Spleen (tissue), 11 donors: ENCODE measurements at regions not wholly inside any gene's neighbourhood (a gene's known extent, or its start where the extent isn't known, plus 50 kb on each side); places are given as distances from the start of the nearest gene placed in this dataset.
"Not testable (repeated sequence)": the region's sequence is repeated elsewhere in the genome, so short reads cannot be mapped to it uniquely, and the experiment has no call there.

Experiments
- DNase-seq: peaks from one replicate; pipeline ENCODE4 v3.0.0-alpha.2; 2020
- H3K27ac ChIP-seq, 8 donors: fragments of 200-600 bp; sonication (generic) in 7 of 8; 1 replicate in 4 of 8; 2 replicates in 4 of 8; pipeline versions ENCODE4 v1.5.0 to v1.8.0; 2016 to 2021; ENCODE audit warnings: inconsistent platforms in 4 of 8, mild to moderate bottlenecking in 4 of 8, moderate library complexity in 1 of 8
- H3K27me3 ChIP-seq, 7 donors: fragments of 200-600 bp; sonication (generic) in 6 of 7; replicated peaks in 1 of 7; 1 replicate in 4 of 7; 2 replicates in 3 of 7; pipeline versions ENCODE4 v1.5.0 to v1.8.0; 2016 to 2021; ENCODE audit warnings: inconsistent platforms in 3 of 7, mild to moderate bottlenecking in 1 of 7
- H3K36me3 ChIP-seq, 6 donors: fragments of 200-600 bp; sonication (generic) in 5 of 6; 1 replicate in 4 of 6; 2 replicates in 2 of 6; pipeline versions ENCODE4 v1.5.0 to v1.8.0; 2016 to 2021; ENCODE audit warnings: inconsistent platforms in 2 of 6
- H3K4me1 ChIP-seq, 6 donors: fragments of 200-600 bp; sonication (generic) in 5 of 6; 1 replicate in 3 of 6; 2 replicates in 3 of 6; pipeline versions ENCODE4 v1.5.0 to v1.8.0; 2016 to 2021; ENCODE audit warnings: inconsistent platforms in 3 of 6
- H3K4me3 ChIP-seq, 8 donors: fragments of 200-600 bp; sonication (generic) in 7 of 8; 1 replicate in 4 of 8; 2 replicates in 4 of 8; pipeline versions ENCODE4 v1.5.0 to v1.8.0; 2016 to 2021; ENCODE audit warnings: inconsistent platforms in 4 of 8, mild to moderate bottlenecking in 4 of 8, moderate library complexity in 2 of 8
- H3K9me3 ChIP-seq, 8 donors: fragments of 200-600 bp; sonication (generic) in 7 of 8; 1 replicate in 4 of 8; 2 replicates in 4 of 8; pipeline versions ENCODE4 v1.5.0 to v1.8.0; 2016 to 2021; ENCODE audit warnings: inconsistent platforms in 4 of 8
- CTCF ChIP-seq, 11 experiments: fragments of 200-600 bp in 7 of 11; fragments of 450-650 bp in 4 of 11; sonication (generic) in 4 of 11; IDR thresholded peaks in 8 of 11; conservative IDR thresholded peaks in 3 of 11; 1 replicate in 7 of 11; 2 replicates in 4 of 11; pipeline versions ENCODE4 v1.4.0 to v1.8.0; 2016 to 2021; ENCODE audit warnings: antibody characterized with exemption in 11 of 11, inconsistent platforms in 4 of 11, mild to moderate bottlenecking in 1 of 11
- POLR2A ChIP-seq, 3 donors: fragments of 450-650 bp; IDR thresholded peaks; one replicate each; pipeline ENCODE4 v1.5.1; 2017; ENCODE audit warnings: antibody characterized with exemption in 3 of 3, mild to moderate bottlenecking in 1 of 3
- POLR2AphosphoS5 ChIP-seq, 3 donors: sonication (generic); formaldehyde crosslinking; IDR thresholded peaks; one replicate each; pipeline ENCODE4 v1.5.1; 2017; ENCODE audit warnings: antibody characterized with exemption in 3 of 3
- WGBS, 5 donors: extraction: QIAGEN DNeasy Blood & Tissue Kit in 3 of 5; methylation state at CpG; one replicate each; pipeline versions ENCODE4 v1.1.5 to v1.1.7; 2013 to 2018; 5-methylcytosine and 5-hydroxymethylcytosine counted together
- intact Hi-C: fragments of 100-400 bp; cut with DNase I; formaldehyde crosslinking; loops from one replicate; pipeline ENCODE4 v1.15.0; 2023; ENCODE audit warnings: low total_unique reads
- donor health status: healthy with polysubstance abuse.
- donor health status: DM: no; HTN: no; CAD: no; lungs with moderate emphysema.
- donor health status: DM: no; HTN: no; CAD: no.
- donor health status: Bipolar disorder and iron deficiency.
- donor health status: healthy.
- donor health status: DM: no; HTN: no; CAD: no.
- donor health status: DM: yes; HTN: yes; CAD: no.

- DNase-seq = no peak
- no peaks in the 10 kb centered on the region for H3K36me3 ChIP-seq
- peaks cover 3 to 41% (median 23%) of the 10 kb centered on the region in 8 donors for H3K9me3 ChIP-seq
- no peak overlapping the region for H3K27ac ChIP-seq
- no peaks in the 10 kb centered on the region for H3K4me1 ChIP-seq
- no peak overlapping the region for H3K4me3 ChIP-seq
- TF ChIP-seq POLR2A (IDR thresholded peaks at IDR 0.05) (no peak), CTCF (IDR thresholded peaks at IDR 0.05 in 8 of 11, conservative IDR thresholded peaks at IDR 0.05 in 3 of 11) (no peak), POLR2AphosphoS5 (IDR thresholded peaks at IDR 0.05) (no peak)
- intact Hi-C loops = no loop called here
- no peaks in the 10 kb centered on the region for H3K27me3 ChIP-seq
- 46 to 74% (median 61%) methylated on average over 3 of the region's 3 CpGs for WGBS, 5 donors
These were observed 64.9 kb downstream of the FAM170A start for GRCh38 chr5:119694284-119694683.

GRCh38 chr5:119706049-119706448, 76.7 kb downstream of the FAM170A start:
- Histone ChIP-seq H3K27ac (no peak overlapping the region), H3K4me3 (no peak overlapping the region), H3K36me3 (no peaks in the 10 kb centered on the region), H3K9me3 (peaks cover 0 to 9% (median 3%) of the 10 kb centered on the region in 8 donors), H3K4me1 (no peaks in the 10 kb centered on the region), H3K27me3 (no peaks in the 10 kb centered on the region)
- intact Hi-C loops = no loop called here
- TF ChIP-seq POLR2AphosphoS5 (IDR thresholded peaks at IDR 0.05) (no peak), CTCF (IDR thresholded peaks at IDR 0.05 in 8 of 11, conservative IDR thresholded peaks at IDR 0.05 in 3 of 11) (no peak), POLR2A (IDR thresholded peaks at IDR 0.05) (no peak)
- DNase-seq = no peak
- 84 to 93% (median 88%) methylated on average over 9 of the region's 9 CpGs for WGBS, 5 donors

GRCh38 chr5:119708076-119708790, 78.9 kb downstream of the FAM170A start:
- no peak overlapping the region for H3K27ac ChIP-seq
- peak; percentile 48 for DNase-seq
- H3K4me3 ChIP-seq = no peak overlapping the region
- H3K4me1 ChIP-seq = no peaks in the 10 kb centered on the region
- intact Hi-C loops = no loop called here
- no peaks in the 10 kb centered on the region for H3K36me3 ChIP-seq
- WGBS, 5 donors = 40 to 84% (median 75%) methylated on average over 1 to 2 of the region's 2 CpGs
- peaks cover 0 to 9% (median 3%) of the 10 kb centered on the region in 8 donors for H3K9me3 ChIP-seq
- TF ChIP-seq POLR2A (IDR thresholded peaks at IDR 0.05) (no peak), POLR2AphosphoS5 (IDR thresholded peaks at IDR 0.05) (no peak), CTCF (IDR thresholded peaks at IDR 0.05 in 8 of 11, conservative IDR thresholded peaks at IDR 0.05 in 3 of 11) (no peak)
- no peaks in the 10 kb centered on the region for H3K27me3 ChIP-seq

GRCh38 chr5:119721775-119722174, 92.4 kb downstream of the FAM170A start:
- Histone ChIP-seq H3K27ac (no peak overlapping the region), H3K4me3 (no peak overlapping the region), H3K9me3 (peaks cover 0 to 18% (median 13%) of the 10 kb centered on the region in 8 donors), H3K27me3 (no peaks in the 10 kb centered on the region), H3K4me1 (no peaks in the 10 kb centered on the region), H3K36me3 (no peaks in the 10 kb centered on the region)
- no peak for TF ChIP-seq CTCF (IDR thresholded peaks at IDR 0.05 in 8 of 11, conservative IDR thresholded peaks at IDR 0.05 in 3 of 11)
- no peak for TF ChIP-seq POLR2A (IDR thresholded peaks at IDR 0.05)
- TF ChIP-seq POLR2AphosphoS5 (IDR thresholded peaks at IDR 0.05) = no peak
- no peak for DNase-seq
- 26 to 43% (median 38%) methylated on average over 2 of the region's 2 CpGs for WGBS, 5 donors
- intact Hi-C loops = no loop called here

DNA sequence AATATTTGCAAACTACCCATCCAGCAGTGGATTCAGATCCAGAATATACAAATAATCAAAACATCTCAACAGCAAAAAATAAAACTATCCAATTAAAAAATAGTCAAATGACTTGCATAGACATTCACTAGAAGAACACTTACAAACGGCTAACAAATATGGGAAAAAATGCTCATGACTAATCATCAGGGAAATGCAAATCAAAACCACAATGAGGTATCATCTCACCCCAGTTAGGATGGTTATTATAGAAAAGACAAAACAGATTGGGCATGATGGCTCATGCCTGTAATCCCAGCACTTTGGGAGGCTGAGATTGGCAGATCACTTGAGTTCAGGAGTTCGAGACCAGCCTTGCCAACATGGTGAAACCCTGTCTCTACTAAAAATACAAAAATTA, 95.9 kb downstream of the FAM170A start:
- intact Hi-C loops, H3K36me3 ChIP-seq, DNase-seq, H3K4me3 ChIP-seq, H3K4me1 ChIP-seq, H3K27ac ChIP-seq, H3K27me3 ChIP-seq: not testable (repeated sequence)
- peaks cover 0 to 29% (median 22%) of the 10 kb centered on the region in 8 donors for H3K9me3 ChIP-seq
- 69 to 87% (median 79%) methylated on average over 2 of the region's 2 CpGs for WGBS, 5 donors
